ENCODE measurements at regions not wholly inside any gene's neighbourhood (a gene's known extent, or its start where the extent isn't known, plus 50 kb on each side); places are given as distances from the start of the nearest gene placed in this dataset.

GRCh38 chr12:124384299-124384894 lies 89.5 kb downstream of the RFLNA start:
- Histone ChIP-seq H3K4ac (ENCODE audit: low read depth, low read length) (peak overlapping the region; percentile 98), H2AK5ac (ENCODE audit: low read depth, low read length) (peak overlapping the region; percentile 100), H3K27ac (ENCODE audit: insufficient read depth, low read length) (peak overlapping the region; percentile 90), H2AK9ac (replicated peaks; ENCODE audit: low read depth, low read length, poor library complexity) (peak overlapping the region; percentile 93), H3K23ac (ENCODE audit: low read depth, low read length) (peak overlapping the region; percentile 95), H3K9me3 (ENCODE audit: control insufficient read depth, insufficient read depth, low read length) (no peaks in the 10 kb centered on the region), H3K4me1 (ENCODE audit: control insufficient read depth, insufficient read depth, low read length) (peaks cover 60% of the 10 kb centered on the region), H3K9ac (ENCODE audit: low read depth, low read length) (peak overlapping the region; percentile 61; the same call in 1 of the 2 replicates), H4K5ac (ENCODE audit: low read depth, low read length) (peak overlapping the region; percentile 78), H3K27me3 (ENCODE audit: control insufficient read depth, insufficient read depth, low read length) (no peaks in the 10 kb centered on the region), H2BK5ac (ENCODE audit: low read depth, low read length, poor library complexity, severe bottlenecking) (peak overlapping the region; percentile 94), H3K79me1 (ENCODE audit: low read depth in 1 of 2, low read length in 2 of 2) (peaks cover 27 to 62% of the 10 kb centered on the region in 2 experiments), H3K9me1 (ENCODE audit: insufficient read depth, low read length) (peaks cover 16% of the 10 kb centered on the region; the same call in 1 of the 2 replicates), H3K4me2 (ENCODE audit: low read depth, low read length) (no peak overlapping the region; the same call in 1 of the 2 replicates), H2BK15ac (ENCODE audit: low read depth, low read length) (peak overlapping the region; percentile 83), H3K18ac (ENCODE audit: low read depth, low read length) (peak overlapping the region; percentile 93), H2BK20ac (ENCODE audit: low read depth, low read length) (peak overlapping the region; percentile 90), H2BK120ac (ENCODE audit: low read depth, low read length) (peak overlapping the region; percentile 95), H4K20me1 (ENCODE audit: insufficient read depth, low read length) (peaks cover 55% of the 10 kb centered on the region), H2AFZ (replicated peaks; ENCODE audit: low read length, poor library complexity) (peak overlapping the region; percentile 51), H3K14ac (replicated peaks; ENCODE audit: low read depth, low read length) (peak overlapping the region; percentile 87), H3K56ac (ENCODE audit: extremely low read depth, insufficient read depth, low read length) (peak overlapping the region; percentile 66), H4K91ac (ENCODE audit: insufficient read depth, low read depth, low read length) (peak overlapping the region; percentile 96), H3K36me3 (ENCODE audit: control insufficient read depth, insufficient read depth, low read length) (peaks cover 41% of the 10 kb centered on the region), H4K8ac (ENCODE audit: low read depth in 2 of 2, low read length in 2 of 2) (peak overlapping the region; percentile 89 to 94), H3K4me3 (ENCODE audit: insufficient read depth, low read depth, low read length) (no peak overlapping the region)
- in situ Hi-C loops (cut with MboI; ENCODE audit: low sequenced_read_pairs), result loop anchor here (5.0 to 10.0 kb wide), 2 partner anchors 180 to 383 kb away; partner anchors contain the start of gene NCOR2
- ChIA-PET CTCF (no interaction called here), POLR2A (ENCODE audit: unreplicated experiment) (no interaction called here)
- intact Hi-C loops (cut with micrococcal nuclease), result loop anchor here (10.0 kb wide), 1 partner anchor 520 kb away; no protein-coding TSS in a partner anchor
- no TSS peak for BruUV-seq (replicated peaks)
- DNase-seq (no peak), ATAC-seq (ENCODE audit: low read depth) (no peak)
- dilution Hi-C loops (cut with HindIII; ENCODE audit: low sequenced_read_pairs, unreplicated experiment), result no loop called here
- TF ChIP-seq ELK1 (IDR thresholded peaks at IDR 0.05; ENCODE audit: borderline replicate concordance, low read depth, low read length) (no peak), POLR2A (IDR thresholded peaks at IDR 0.05; ENCODE audit: low read depth, low read length) (0 out of 2 replicates have a peak, but pooled peaks have one; percentile 5)
- WGBS, 2 experiments (ENCODE audit: extremely low coverage in 2 of 2, insufficient read length in 1 of 2), result 92% methylated on average over 2 of the region's 20 CpGs; no CpG with 5 or more reads in 1 of the 2 experiments

Data from IMR-90 (cell line).